ENCODE measurements at regions not wholly inside any gene's neighbourhood (a gene's known extent, or its start where the extent isn't known, plus 50 kb on each side); places are given as distances from the start of the nearest gene placed in this dataset.

DNA sequence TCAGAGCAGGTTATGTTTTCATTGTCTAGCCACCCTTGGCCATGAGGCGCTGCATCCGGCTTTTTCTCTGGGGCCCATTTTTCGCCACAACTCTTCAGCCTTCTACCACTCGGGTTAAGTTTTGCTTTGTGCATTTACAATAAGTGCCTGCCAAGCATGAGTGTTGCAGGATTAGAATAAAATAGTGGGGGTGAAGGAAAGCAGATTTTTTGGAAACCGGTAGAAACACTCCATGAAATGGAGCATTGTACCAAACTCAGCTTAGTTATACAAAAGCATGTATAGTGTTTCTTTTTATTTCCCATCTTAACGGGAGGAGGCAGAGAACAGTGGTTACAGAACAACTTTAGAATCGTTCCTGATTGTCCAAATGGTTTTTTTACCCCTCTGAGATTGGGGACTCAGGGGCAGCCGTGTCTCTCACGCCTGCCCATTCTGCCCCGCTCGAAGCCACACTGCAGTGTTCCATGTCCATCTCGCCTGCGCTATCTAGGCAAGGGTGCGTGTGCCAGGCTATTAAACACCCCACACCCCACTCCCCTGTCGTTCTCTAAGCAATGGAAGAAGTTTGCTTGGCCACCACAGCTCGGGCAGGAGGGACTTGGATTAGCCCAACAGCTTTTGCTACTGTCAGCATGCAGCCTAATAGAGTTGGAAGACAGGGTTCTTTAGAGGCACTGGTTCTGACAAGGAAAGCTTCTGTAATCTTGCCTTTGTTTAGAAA lies 268.8 kb upstream of the WWC1 start:
- Histone ChIP-seq H3K27ac (ENCODE audit: insufficient read depth, low read depth, low read length) (no peak overlapping the region), H3K9ac (replicated peaks; ENCODE audit: extremely low read depth, insufficient read depth, low read length) (no peak overlapping the region), H3K27me3 (ENCODE audit: control insufficient read depth in 2 of 2, insufficient read depth in 2 of 2, low read length in 2 of 2) (no peaks in the 10 kb centered on the region), H4K20me1 (replicated peaks; ENCODE audit: control insufficient read depth, extremely low read depth, insufficient read depth, low read length) (no peaks in the 10 kb centered on the region), H3K4me1 (ENCODE audit: control insufficient read depth, extremely low read depth, insufficient read depth, low read length) (no peaks in the 10 kb centered on the region), H3K36me3 (ENCODE audit: control insufficient read depth in 2 of 2, extremely low read depth in 1 of 2, insufficient read depth in 2 of 2, low read length in 2 of 2) (no peaks in the 10 kb centered on the region), H3K4me3 (replicated peaks in 1 of 3; ENCODE audit: insufficient read depth in 1 of 3, low read depth in 1 of 3, low read length in 3 of 3) (no peak overlapping the region), H3K9me1 (replicated peaks; ENCODE audit: control insufficient read depth, extremely low read depth, insufficient read depth, low read length) (no peaks in the 10 kb centered on the region), H3K79me2 (ENCODE audit: control insufficient read depth, insufficient read depth, low read length) (no peaks in the 10 kb centered on the region), H3K4me2 (ENCODE audit: insufficient read depth, low read length) (no peak overlapping the region), H3K9me3 (replicated peaks; ENCODE audit: control insufficient read depth, insufficient read depth, low read length) (peaks cover 2% of the 10 kb centered on the region), H2AFZ (ENCODE audit: low read depth, low read length) (no peak overlapping the region)
- no peak for TF ChIP-seq MYC (IDR thresholded peaks at IDR 0.05; ENCODE audit: low read depth, low read length)
- TF ChIP-seq, protein P1, sequence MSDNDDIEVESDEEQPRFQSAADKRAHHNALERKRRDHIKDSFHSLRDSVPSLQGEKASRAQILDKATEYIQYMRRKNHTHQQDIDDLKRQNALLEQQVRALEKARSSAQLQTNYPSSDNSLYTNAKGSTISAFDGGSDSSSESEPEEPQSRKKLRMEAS (IDR thresholded peaks at IDR 0.05; ENCODE audit: insufficient read depth, insufficient read length), result no peak
- no peak for TF ChIP-seq POLR2AphosphoS5 (IDR thresholded peaks at IDR 0.05; ENCODE audit: insufficient read depth, low read depth, low read length)
- no peak for TF ChIP-seq EZH2 (IDR thresholded peaks at IDR 0.05; ENCODE audit: borderline replicate concordance, low read depth, low read length, severe bottlenecking)
- no peak for TF ChIP-seq FOS (IDR thresholded peaks at IDR 0.05; ENCODE audit: borderline replicate concordance, insufficient read depth, low read length)
- no peak for TF ChIP-seq JUN (IDR thresholded peaks at IDR 0.05; ENCODE audit: borderline replicate concordance, insufficient read depth, insufficient read length, low read depth)
- no peak for TF ChIP-seq GATA2 (IDR thresholded peaks at IDR 0.05; ENCODE audit: insufficient read depth, insufficient read length, low read depth, low read length)
- TF ChIP-seq, protein P2, sequence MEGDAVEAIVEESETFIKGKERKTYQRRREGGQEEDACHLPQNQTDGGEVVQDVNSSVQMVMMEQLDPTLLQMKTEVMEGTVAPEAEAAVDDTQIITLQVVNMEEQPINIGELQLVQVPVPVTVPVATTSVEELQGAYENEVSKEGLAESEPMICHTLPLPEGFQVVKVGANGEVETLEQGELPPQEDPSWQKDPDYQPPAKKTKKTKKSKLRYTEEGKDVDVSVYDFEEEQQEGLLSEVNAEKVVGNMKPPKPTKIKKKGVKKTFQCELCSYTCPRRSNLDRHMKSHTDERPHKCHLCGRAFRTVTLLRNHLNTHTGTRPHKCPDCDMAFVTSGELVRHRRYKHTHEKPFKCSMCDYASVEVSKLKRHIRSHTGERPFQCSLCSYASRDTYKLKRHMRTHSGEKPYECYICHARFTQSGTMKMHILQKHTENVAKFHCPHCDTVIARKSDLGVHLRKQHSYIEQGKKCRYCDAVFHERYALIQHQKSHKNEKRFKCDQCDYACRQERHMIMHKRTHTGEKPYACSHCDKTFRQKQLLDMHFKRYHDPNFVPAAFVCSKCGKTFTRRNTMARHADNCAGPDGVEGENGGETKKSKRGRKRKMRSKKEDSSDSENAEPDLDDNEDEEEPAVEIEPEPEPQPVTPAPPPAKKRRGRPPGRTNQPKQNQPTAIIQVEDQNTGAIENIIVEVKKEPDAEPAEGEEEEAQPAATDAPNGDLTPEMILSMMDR (IDR thresholded peaks at IDR 0.05; ENCODE audit: extremely low read depth in 1 of 2, insufficient read depth in 1 of 2, low read depth in 1 of 2, low read length in 2 of 2), result no peak
- no peak for TF ChIP-seq POLR2A (IDR thresholded peaks at IDR 0.05; ENCODE audit: low read depth, low read length)
- intact Hi-C loops (cut with micrococcal nuclease) (no loop called here), dilution Hi-C loops (cut with MboI; ENCODE audit: extremely low pct_ligation_motif_present, low sequenced_read_pairs) (no loop called here)
- POLR2A ChIA-PET, result no interaction called here
- FAIRE-seq (no peak), DNase-seq (ENCODE audit: low read depth, low spot score) (no peak)
- CTCF ChIA-PET, result no interaction called here
- no TSS peak for BruUV-seq (replicated peaks)

Measured in endothelial cell of umbilical vein (primary cell).